Uterus (tissue), 2 donors: ENCODE measurements at regions not wholly inside any gene's neighbourhood (a gene's known extent, or its start where the extent isn't known, plus 50 kb on each side); places are given as distances from the start of the nearest gene placed in this dataset.

Source experiments
- CTCF ChIP-seq, 4 experiments: fragments of 200-600 bp in 2 of 4; fragments of 450-650 bp in 2 of 4; sonication (generic) in 2 of 4; IDR thresholded peaks; one replicate each; pipeline ENCODE4 v1.5.1; 2016 to 2019; ENCODE audit warnings: antibody characterized with exemption in 4 of 4, mild to moderate bottlenecking in 2 of 4, moderate library complexity in 1 of 4
- POLR2A ChIP-seq, 2 donors: fragments of 450-650 bp; IDR thresholded peaks; one replicate each; pipeline ENCODE4 v1.6.1; 2016; ENCODE audit warnings: antibody characterized with exemption in 2 of 2, mild to moderate bottlenecking in 1 of 2, moderate library complexity in 1 of 2

- no peak for TF ChIP-seq POLR2A (IDR thresholded peaks at IDR 0.05)
- TF ChIP-seq CTCF (IDR thresholded peaks at IDR 0.05): no peak
Measured at GRCh38 chr13:31937436-31937835, 94.1 kb upstream of the FRY start.
